C4-2B (cell line): ENCODE measurements at regions not wholly inside any gene's neighbourhood (a gene's known extent, or its start where the extent isn't known, plus 50 kb on each side); places are given as distances from the start of the nearest gene placed in this dataset.

Experiments used
- H3K27ac ChIP-seq: fragments of 450-650 bp; 2 replicates; pipeline ENCODE4 v1.5.1; 2017
- CTCF ChIP-seq: fragments of 450-650 bp; conservative IDR thresholded peaks from 2 replicates; pipeline ENCODE4 v1.5.1; 2017; ENCODE audit warnings: mild to moderate bottlenecking
- ZFX ChIP-seq: fragments of 450-650 bp; IDR thresholded peaks from 2 replicates; pipeline ENCODE4 v1.6.1; 2017

- H3K27ac ChIP-seq = no peak overlapping the region
- TF ChIP-seq CTCF (no peak), ZFX (no peak)
These were observed 559.7 kb upstream of the POU3F2 start for GRCh38 chr6:98274691-98275090.

- H3K27ac ChIP-seq = no peak overlapping the region
- TF ChIP-seq CTCF = no peak
These were observed 553.9 kb upstream of the POU3F2 start for GRCh38 chr6:98280492-98280891.

- TF ChIP-seq CTCF (no peak), ZFX (no peak)
- H3K27ac ChIP-seq = no peak overlapping the region
These were observed 547.8 kb upstream of the POU3F2 start for GRCh38 chr6:98286620-98287019.

GRCh38 chr6:98287876-98288275, 546.5 kb upstream of the POU3F2 start:
- no peak overlapping the region for H3K27ac ChIP-seq
- TF ChIP-seq CTCF = no peak
- TF ChIP-seq ZFX = no peak

- TF ChIP-seq CTCF (no peak), ZFX (no peak)
- no peak overlapping the region for H3K27ac ChIP-seq
These were observed 541.6 kb upstream of the POU3F2 start for GRCh38 chr6:98292810-98293209.

- no peak overlapping the region for H3K27ac ChIP-seq
- TF ChIP-seq ZFX (no peak), CTCF (no peak)
These were observed 538.7 kb upstream of the POU3F2 start for GRCh38 chr6:98295515-98296175.

- H3K27ac ChIP-seq = no peak overlapping the region
- TF ChIP-seq ZFX = no peak
- no peak for TF ChIP-seq CTCF
These were observed 525.8 kb upstream of the POU3F2 start for GRCh38 chr6:98308564-98308963.
